Peyer's patch (tissue), 4 donors: ENCODE measurements at regions not wholly inside any gene's neighbourhood (a gene's known extent, or its start where the extent isn't known, plus 50 kb on each side); places are given as distances from the start of the nearest gene placed in this dataset.

Experiments
- POLR2A ChIP-seq, 2 donors: fragments of 450-650 bp; IDR thresholded peaks; one replicate each; pipeline ENCODE4 v1.5.1; 2017; ENCODE audit warnings: antibody characterized with exemption in 2 of 2, mild to moderate bottlenecking in 2 of 2, moderate library complexity in 2 of 2
- TF ChIP-seq, protein P1 (sequence below), 6 experiments: fragments of 450-650 bp in 4 of 6; fragments of 200-600 bp in 2 of 6; sonication (generic) in 1 of 6; IDR thresholded peaks; one replicate each; pipeline ENCODE4 v1.5.1; 2017 to 2019; ENCODE audit warnings: antibody characterized with exemption in 6 of 6, mild to moderate bottlenecking in 3 of 6, moderate library complexity in 1 of 6

DNA sequence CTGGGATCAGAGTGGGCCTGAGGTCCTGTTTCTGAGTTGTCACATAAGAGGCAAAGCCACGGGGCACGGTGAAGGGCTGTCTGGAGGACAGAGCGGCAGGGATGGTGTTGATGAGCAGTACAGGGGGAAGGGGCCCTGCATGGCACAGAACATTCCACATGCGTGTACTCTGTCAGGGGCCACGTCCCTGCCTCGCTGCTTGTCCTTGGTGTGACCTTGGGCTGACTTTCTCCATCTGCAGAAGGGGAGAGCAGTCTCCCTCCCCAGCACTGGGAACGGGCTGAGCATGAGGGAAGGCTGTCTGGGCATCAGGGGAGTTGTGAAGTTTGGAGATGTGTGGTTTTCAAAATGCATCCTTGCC lies 71.5 kb upstream of the GSE1 start:
- TF ChIP-seq, protein P1, sequence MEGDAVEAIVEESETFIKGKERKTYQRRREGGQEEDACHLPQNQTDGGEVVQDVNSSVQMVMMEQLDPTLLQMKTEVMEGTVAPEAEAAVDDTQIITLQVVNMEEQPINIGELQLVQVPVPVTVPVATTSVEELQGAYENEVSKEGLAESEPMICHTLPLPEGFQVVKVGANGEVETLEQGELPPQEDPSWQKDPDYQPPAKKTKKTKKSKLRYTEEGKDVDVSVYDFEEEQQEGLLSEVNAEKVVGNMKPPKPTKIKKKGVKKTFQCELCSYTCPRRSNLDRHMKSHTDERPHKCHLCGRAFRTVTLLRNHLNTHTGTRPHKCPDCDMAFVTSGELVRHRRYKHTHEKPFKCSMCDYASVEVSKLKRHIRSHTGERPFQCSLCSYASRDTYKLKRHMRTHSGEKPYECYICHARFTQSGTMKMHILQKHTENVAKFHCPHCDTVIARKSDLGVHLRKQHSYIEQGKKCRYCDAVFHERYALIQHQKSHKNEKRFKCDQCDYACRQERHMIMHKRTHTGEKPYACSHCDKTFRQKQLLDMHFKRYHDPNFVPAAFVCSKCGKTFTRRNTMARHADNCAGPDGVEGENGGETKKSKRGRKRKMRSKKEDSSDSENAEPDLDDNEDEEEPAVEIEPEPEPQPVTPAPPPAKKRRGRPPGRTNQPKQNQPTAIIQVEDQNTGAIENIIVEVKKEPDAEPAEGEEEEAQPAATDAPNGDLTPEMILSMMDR (IDR thresholded peaks at IDR 0.05) = no peak
- no peak for TF ChIP-seq POLR2A (IDR thresholded peaks at IDR 0.05)
